RCC 7860 (cell line): ENCODE measurements at regions not wholly inside any gene's neighbourhood (a gene's known extent, or its start where the extent isn't known, plus 50 kb on each side); places are given as distances from the start of the nearest gene placed in this dataset.
"Not testable (repeated sequence)": the region's sequence is repeated elsewhere in the genome, so short reads cannot be mapped to it uniquely, and the experiment has no call there.

Source experiments
- DNase-seq: peaks from one replicate; pipeline ENCODE4 v3.0.0-alpha.2; 2015; ENCODE audit warnings: low spot score
- FAIRE-seq: peaks from 2 replicates; lab custom pipeline; 2012; peaks lifted over from hg19 to GRCh38; lab: Jason Lieb, UNC

GRCh38 chr16:75780669-75781068 is 54.4 kb upstream of the CPHXL start:
- FAIRE-seq, result no peak

GRCh38 chr16:75781683-75782343 is 55.5 kb upstream of the CPHXL start:
- DNase-seq, result no peak
- FAIRE-seq, result no peak

More at GRCh38 chr16:75780669-75781068, 54.4 kb upstream of the CPHXL start:
- DNase-seq, result no peak

- no peak for FAIRE-seq
- DNase-seq, result no peak
Measured at GRCh38 chr16:75787440-75787839, 61.1 kb upstream of the CPHXL start.

GRCh38 chr16:75789237-75789636 is 62.9 kb upstream of the CPHXL start:
- FAIRE-seq (peak; percentile 79), DNase-seq (peak; percentile 44)

- DNase-seq (no peak), FAIRE-seq (no peak)
Measured at GRCh38 chr16:75792771-75793492, 66.6 kb upstream of the CPHXL start.

- no peak for FAIRE-seq
- DNase-seq, result no peak
Measured at GRCh38 chr16:75793641-75794040, 67.4 kb upstream of the CPHXL start.

GRCh38 chr16:75794426-75794825 is 68.1 kb upstream of the CPHXL start:
- FAIRE-seq (no peak), DNase-seq (no peak)

- DNase-seq (no peak), FAIRE-seq (no peak)
Measured at GRCh38 chr16:75798714-75799113, 72.4 kb upstream of the CPHXL start.

- FAIRE-seq (no peak), DNase-seq (no peak)
Measured at GRCh38 chr16:75801307-75801706, 75.0 kb upstream of the CPHXL start.

- DNase-seq (no peak), FAIRE-seq (no peak)
Measured at GRCh38 chr16:75803753-75804152, 77.5 kb upstream of the CPHXL start.

GRCh38 chr16:75804368-75804767 is 78.1 kb upstream of the CPHXL start:
- FAIRE-seq (no peak), DNase-seq (no peak)

- no peak for DNase-seq
- no peak for FAIRE-seq
Measured at GRCh38 chr16:75805946-75806345, 79.7 kb upstream of the CPHXL start.

- DNase-seq (no peak), FAIRE-seq (no peak)
Measured at GRCh38 chr16:75806487-75806886, 80.2 kb upstream of the CPHXL start.

- no peak for FAIRE-seq
- DNase-seq, result no peak
Measured at GRCh38 chr16:75810342-75810741, 84.1 kb upstream of the CPHXL start.

- no peak for FAIRE-seq
- DNase-seq, result no peak
Measured at GRCh38 chr16:75811020-75811634, 84.8 kb upstream of the CPHXL start.

GRCh38 chr16:75818491-75818890 is 92.2 kb upstream of the CPHXL start:
- FAIRE-seq (no peak), DNase-seq (no peak)

GRCh38 chr16:75820672-75821071 is 94.4 kb upstream of the CPHXL start:
- DNase-seq (no peak), FAIRE-seq (no peak)

GRCh38 chr16:75821117-75821516 is 94.8 kb upstream of the CPHXL start:
- FAIRE-seq (no peak), DNase-seq (no peak)

GRCh38 chr16:75825750-75826149 is 99.5 kb upstream of the CPHXL start:
- not testable (repeated sequence) for FAIRE-seq

GRCh38 chr16:75827372-75828038 is 101.2 kb upstream of the CPHXL start:
- FAIRE-seq, DNase-seq: not testable (repeated sequence)

More at GRCh38 chr16:75825750-75826149, 99.5 kb upstream of the CPHXL start:
- DNase-seq, result not testable (repeated sequence)

- not testable (repeated sequence) for FAIRE-seq
Measured at GRCh38 chr16:75833385-75833784, 107.1 kb upstream of the CPHXL start.

More at GRCh38 chr16:75833385-75833784, 107.1 kb upstream of the CPHXL start:
- DNase-seq, result not testable (repeated sequence)
